ENCODE measurements at regions not wholly inside any gene's neighbourhood (a gene's known extent, or its start where the extent isn't known, plus 50 kb on each side); places are given as distances from the start of the nearest gene placed in this dataset.
"Not testable (repeated sequence)": the region's sequence is repeated elsewhere in the genome, so short reads cannot be mapped to it uniquely, and the experiment has no call there.

DNA sequence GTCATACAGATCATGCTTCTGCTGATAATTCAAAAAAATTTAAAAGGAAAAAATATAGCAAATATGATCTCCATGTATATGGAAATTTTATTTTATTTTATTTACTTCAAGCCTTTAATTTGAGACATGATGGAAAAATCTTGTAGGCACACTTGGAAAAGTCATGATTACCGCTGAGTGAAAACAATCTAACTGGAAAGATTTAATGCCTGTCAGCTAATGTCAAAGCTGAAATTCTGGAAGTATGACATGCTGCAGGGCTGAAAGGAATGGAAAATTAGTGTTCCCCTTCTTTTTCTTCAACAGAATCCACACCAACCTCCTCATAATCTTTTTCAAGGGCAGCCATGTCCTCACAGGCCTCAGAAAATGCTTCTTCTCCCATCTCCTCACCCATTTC is 58.2 kb downstream of the RPRM start:
- no peak for DNase-seq

DNA sequence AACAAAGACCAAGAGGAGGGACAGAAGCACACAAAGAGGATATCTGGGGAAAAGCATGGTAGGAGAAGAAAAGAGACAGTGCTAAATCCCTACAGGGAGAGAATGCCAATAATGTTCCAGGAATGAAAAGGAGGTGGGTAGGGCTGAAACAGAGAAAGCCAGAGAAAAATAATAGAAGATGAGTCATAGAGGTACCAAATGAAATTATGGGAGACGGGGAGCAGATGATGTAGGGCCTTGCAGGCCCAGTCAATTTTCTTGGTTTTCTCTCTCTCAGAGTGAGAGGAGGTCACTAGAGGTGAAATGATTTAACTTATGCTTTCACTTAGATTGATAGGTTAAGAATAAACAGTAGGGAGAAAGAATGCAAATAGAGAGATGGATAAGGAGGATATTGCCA is 61.5 kb downstream of the RPRM start:
- no peak for DNase-seq

DNA sequence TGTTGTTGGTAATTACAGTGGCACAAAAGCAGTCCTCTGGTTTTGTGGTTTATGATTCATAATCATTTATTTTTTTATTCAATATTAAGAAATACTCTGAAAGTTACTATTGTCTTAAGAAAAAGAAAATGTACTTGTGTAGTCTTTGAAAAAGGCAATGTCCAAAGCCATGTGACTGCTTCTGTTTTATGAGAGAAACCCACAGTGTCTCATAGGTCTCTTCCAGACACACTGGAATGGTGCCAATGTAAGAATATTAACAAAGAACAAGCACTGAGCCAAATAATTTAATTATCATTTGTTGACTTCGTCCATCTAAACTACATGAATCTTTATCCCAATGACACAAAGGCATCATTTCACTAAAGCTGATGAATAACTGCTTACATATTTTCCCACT is 62.5 kb downstream of the RPRM start:
- no peak for DNase-seq

DNA sequence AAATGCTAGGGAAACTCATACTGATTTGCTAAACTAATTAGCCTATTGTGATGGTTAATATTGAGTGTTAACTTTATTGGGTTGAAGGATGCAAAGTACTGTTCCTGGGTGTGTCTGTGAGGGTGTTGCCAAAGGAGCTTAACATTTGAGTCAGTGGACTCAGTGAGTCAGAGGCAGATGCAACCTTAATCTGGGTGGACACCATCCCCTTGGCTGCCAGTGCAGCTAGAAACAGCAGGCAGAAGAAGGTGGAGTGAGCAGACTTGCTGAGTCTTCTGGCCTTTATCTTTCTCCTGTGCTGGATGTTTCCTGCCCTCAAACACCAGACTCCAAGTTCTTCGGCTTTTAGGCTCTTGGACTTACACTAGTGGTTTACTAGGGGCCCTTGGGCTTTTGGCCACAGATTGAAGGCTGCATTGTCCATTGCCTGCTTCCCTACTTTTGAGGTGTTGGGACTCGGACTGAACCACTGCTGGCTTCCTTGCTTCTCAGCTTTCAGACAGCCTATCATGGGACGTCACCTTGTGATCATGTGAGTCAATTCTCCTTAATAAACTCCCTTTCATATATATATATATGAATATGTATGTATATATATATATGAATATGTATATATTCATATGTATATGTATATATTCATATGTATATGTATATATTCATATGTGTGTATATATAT is 69.7 kb downstream of the RPRM start:
- DNase-seq = no peak

DNA sequence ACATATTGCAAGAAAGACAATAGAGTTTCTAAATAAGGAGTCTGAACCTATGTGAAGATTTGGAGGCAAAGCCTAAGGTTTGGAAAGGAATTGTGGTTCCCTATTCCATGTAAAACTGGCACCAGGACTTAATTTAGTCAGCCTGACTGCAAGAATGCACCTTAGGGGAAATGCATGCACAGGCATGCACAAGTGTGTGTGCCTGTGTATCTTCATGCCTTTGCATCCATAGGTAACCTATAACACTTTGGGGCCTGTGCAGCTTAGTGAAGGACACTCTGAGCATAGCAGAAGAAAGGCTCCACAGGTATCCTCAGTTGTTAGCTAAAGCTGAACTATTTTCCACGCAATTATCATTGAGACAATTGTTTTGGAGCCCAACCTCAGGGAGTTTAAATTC is 73.4 kb downstream of the RPRM start:
- DNase-seq = no peak

DNA sequence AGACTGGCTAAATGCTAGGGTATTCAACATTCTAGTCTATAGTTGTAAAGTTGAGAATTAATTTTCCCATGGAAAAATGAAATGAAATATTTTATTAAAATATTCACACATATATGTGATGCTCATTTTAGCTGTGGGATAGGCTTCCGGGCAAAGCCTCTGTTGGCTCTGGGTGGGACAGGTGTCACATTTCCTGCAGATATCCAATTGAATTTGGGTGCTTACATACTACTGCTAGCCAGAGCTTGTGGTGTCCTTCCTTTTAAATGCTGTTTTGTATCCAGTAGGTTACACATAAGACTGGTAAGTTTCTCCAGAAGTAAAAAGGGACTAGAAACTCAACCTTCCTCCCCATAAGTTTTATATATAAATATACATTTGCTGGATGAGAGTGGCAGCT is 73.8 kb downstream of the RPRM start:
- no peak for DNase-seq

DNA sequence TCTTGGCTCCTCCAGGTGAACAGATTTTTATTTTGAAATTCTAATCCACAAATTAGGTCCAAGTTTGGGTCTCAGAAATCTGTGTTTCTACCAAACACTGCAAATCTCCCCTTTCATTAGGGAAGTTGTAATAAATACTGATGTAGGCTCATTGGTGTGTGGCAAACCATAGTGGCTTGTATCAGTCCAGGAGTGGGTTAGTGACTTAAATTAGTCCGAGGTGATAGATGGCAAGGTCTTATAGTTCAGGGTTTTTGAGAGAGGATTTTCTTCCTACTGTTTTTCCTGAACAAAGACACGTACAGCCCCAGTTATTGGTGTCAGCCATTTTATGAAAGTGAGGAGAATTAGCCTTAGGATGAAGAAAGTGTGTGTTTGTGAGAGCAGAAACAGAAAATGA is 74.6 kb downstream of the RPRM start:
- no peak for DNase-seq

DNA sequence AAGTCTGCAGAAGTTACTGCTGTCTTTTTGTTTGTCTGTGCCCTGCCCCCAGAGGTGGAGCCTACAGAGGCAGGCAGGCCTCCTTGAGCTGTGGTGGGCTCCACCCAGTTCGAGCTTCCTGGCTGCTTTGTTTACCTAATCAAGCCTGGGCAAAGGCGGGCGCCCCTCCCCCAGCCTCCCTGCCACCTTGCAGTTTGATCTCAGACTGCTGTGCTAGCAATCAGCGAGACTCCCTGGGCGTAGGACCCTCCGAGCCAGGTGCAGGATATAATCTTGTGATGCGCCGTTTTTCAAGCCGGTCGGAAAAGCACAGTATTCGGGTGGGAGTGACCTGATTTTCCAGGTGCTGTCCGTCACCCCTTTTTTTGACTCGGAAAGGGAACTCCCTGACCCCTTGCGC is 75.2 kb downstream of the RPRM start:
- DNase-seq = not testable (repeated sequence)

DNA sequence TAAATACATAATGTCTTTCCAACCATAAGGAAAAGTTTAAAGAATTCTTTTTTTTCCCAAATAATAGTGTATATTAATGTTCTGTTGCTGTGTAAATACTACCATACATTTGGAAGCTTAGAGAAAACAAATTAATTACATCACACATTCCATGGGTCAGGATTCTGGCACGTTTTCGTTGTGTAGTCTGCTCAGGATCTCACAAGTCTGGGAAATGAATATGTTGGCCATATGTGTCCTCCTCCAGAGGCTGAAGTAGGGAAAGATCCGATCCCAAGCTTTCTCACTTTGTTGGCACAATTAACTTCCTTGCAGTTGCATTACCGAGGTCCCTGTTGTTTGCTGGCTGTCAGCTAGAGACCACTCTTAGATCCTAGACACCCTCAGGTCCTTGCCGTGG is 83.9 kb downstream of the RPRM start:
- DNase-seq = no peak

DNA sequence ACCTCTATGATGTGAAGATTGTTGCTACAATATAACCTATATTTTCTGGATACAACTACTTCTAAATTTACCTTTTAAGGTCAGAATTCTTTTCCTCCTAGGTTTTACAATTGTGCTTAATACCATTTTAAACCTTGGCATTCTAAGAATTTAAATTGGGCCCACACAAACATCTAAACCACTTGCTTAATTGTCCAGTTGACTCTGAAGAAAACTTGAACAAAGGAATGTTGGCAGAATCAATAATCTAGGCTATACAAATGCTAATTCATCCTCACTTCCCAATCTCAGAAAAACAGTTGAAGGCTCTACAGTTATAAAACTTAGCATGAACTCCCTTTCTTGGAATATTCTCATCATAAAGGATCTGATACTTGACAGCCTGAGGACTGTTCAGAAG is 84.3 kb downstream of the RPRM start:
- DNase-seq = no peak

DNA sequence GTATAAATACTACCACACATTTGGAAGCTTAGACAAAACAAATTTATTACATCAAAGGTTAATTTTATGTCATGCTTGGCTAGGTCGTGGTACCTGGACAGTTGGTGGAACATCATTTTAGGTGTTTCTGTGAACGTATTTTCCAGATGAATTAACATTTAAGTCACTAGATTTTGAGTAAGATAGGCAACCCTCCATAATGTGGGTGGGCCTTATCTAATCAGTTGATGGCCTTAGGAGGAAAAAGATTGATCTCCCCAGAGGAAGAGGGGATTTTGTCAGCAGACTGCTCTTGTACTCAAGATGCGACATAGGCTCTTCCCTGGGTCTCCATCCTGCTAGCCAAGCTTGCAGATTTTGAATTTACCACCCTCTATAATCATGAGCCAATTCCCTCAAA is 85.0 kb downstream of the RPRM start:
- DNase-seq = no peak

DNA sequence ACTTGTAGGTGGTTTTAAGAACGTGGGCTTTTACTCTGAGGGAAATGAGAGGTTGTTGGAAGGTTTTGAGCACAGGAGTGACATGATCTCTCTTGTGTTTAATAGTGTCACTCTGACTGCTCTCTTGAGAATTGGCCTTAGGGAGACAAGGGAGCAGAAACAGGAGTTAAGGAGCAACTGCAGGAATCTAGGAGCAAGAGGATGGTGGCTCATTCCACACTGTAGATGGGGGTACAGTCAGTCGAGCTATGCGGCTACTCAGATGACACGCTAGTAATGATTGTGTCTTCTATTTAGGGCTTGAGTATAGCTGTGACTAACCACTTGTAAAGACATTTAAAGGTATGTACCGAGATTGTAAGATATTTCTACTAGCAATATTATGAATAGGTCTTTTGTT is 87.4 kb downstream of the RPRM start:
- DNase-seq = no peak

DNA sequence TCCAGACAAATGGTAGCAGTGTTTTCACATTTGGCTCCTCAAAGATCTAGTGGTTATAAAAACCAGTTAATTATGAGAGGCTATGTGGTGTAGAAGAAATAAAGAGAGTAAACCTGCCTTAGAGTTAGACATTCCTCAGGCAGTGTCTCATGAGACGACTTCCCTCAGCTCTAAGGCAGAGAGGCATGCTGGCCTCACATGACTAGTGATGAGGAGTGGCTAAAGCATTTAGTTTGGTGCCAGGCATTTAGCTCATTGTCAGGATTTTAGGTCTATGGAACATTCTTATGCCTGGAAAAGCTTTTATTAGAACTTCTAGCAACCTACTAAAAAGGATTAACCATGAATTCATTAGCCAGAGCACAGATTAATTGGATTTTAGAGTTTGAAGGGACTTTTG is 90.3 kb downstream of the RPRM start:
- no peak for DNase-seq

DNA sequence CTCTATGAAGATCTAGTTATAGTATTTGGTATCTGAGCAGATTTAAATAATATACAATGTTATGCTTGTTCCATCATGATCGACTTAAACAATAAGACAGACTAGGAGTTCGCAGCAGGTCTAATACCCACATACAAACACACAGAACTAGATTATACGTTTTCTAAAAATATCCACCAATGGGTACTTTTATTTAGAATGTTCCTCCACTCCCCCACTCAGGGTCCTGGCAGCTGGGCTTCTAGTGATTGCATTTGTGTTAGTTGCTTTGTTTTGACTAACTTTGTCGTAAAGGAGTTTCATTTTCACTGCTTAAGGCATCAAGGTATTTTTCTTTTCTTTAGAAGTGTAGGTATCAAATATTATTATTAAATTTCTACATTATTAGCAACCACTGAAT is 91.4 kb downstream of the RPRM start:
- no peak for DNase-seq

DNA sequence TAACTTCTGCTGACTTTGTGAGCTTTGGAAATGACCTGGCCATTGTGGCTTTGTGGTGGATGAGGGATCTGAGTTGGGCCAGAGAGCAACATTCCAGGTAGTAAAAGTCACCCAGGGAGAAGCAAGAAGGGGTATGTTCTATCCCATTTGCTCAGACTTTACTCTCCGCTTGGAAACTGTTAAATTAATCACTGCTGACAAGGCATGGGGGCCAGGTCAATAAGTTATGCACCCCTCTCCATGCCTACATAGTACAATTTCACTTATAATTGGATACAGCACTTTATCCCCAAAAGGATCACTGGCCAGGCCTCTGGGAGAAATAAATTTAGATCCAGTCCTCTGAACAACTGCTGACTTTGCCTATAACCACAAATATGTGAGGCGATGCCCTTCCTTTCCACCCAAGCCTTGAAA is 92.1 kb downstream of the RPRM start:
- no peak for DNase-seq

DNA sequence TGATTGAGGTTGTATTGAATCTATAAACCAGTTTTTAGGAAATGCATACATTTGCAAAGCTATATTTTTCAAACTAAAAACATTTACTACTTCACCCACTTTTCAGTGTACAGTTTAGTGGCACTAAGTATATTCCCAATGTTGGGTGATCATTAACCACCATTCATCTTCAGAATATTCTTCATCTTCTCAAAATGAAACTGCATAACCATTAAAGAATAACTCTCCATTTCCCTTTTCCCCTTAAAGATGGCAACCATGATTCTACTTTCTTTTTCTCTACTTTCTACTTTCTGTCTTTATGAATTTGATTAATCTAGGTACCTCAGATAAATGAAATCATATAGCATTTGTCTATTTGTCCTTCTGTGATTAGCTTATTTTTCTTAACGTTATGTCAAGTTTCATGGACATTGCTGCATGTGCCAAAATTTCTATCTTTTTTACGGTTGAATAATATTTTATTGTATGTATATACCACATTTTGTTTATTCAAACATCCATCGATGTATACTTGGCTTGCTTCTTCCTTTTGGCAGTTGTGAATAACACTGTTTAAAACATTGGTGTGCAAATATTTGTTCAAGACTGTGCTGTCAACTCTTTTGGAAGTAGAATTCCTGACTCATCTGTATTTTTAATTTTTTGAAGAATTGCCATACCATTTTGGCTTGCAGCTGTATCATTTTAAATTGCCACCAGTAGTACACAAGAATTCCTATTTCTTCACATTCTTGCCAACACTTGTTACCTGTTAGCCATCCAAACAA is 104.9 kb downstream of the RPRM start:
- DNase-seq = no peak

DNA sequence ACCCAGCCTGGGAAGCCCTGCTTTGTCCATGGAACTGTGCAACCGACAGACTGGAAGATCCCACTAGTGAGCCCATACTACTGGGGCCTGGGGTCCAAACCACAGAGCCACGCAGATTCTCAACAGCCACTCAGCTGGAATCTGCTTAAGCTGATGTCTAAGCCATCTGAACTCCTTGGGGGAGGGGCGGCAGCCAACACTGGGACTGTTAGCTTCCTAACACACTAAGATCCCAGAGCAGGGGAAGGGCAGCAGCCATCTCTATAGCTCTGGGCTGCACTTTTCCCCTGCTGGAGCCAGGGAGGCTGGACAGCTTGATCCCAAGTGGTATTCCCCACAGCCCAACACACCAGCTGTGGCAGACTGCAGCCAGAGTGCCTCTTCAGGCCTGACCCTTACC is 118.3 kb downstream of the RPRM start:
- DNase-seq = no peak

DNA sequence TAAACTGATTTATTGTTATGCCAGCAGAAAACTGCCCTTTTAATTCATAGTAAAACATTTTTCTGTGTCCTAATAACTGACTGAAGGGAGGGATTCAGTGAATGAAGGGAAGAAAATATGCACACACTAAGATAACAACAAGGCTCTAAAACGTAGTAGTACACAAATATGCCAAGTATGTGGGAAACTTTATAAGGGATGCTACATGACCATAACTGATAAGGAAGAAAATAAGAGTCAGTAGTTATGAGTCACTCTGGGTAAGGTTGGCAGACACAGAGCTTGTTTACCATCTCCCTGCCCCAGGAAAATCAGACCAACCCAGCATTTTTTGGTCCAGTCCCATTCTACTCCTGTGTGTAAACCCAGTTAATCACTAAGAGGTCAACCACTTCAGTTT is 124.2 kb downstream of the RPRM start:
- no peak for DNase-seq

DNA sequence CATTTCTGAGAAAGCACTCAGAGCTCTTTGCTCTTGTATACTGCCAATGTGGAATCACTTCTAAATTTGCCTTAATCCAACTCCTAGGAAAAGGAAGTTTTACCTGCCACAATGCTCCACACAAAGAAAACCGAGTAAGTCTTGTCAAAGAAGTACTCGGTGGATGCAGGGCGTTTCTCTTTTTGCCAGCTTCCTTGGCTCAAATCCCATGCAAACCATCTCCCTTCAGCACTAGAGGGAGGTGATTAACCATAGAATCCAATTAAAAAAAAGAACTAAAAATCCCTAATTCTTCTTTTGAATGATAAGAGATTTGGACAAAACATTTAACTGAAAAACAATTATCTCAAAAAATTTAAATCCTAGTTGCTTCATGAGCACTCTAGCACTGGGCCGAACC is 129.0 kb downstream of the RPRM start:
- DNase-seq = no peak

DNA sequence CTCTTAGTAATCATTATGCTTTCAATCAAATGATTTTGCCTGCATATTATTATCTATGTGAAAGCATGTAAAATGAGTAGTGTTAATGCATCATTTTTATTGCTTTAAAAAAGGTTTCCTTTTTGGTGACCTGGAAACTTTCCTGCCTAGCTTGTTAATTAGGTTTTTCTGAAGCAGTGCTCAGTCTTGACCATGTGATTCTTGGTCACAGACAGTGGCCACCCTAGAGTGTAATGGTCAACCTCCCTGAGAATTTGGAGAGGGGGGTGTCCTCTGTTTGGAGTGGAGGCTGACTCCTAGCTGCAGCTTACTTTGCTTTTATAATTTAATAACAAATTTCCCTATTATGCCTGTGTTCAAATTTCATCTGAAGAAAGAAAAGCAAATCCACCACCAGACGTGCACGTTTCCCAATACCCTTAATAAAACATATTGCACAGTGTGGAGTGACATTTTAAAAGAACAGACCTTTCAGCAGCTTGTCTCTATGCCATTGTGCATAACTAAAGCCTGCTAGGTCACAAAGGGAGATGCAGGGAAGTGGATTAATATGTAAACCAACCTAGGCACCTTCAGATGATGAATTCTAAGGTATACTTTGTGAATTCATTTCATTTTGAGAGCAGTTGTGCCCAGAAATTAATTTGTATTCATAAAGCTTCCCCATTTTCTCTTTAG is 130.6 kb downstream of the RPRM start:
- no peak for DNase-seq

DNA sequence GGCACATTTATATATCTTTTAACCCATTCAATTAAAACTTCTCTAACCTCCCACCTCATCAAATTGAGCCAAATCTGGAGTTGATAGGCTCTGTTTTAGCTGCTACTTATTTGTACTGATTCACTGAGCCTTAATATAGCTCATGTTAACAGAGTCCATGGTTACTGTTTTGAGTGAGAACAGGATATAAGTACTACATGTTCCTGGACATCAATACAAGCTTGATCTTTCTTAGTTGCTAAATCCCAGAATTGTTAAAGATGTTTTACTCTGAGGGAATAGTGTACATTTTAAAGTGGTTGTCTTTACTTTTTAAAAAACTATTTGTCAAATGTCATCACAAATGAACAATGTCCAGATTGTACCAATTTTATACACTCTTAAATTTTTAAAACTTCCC is 157.7 kb downstream of the RPRM start:
- no peak for DNase-seq

DNA sequence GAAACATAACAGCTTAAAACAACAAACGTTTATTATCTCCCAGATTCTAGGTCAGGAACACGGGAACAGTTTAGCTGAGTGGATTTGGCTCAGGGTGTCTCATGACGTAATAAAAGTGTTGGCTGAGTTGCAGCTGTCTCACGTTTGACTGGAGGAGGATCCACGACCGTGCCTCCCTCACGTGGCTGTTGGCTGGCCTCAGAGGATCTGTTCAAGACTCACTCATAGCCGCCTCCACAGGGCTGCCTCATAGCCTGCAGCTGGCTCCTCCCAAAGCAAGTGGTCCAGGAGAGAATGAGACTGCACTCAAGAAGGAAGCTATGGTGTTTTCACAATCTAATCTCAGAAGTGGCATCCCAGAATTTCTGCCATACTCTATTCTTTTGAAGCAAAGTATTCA is 167.1 kb downstream of the RPRM start:
- DNase-seq = no peak

DNA sequence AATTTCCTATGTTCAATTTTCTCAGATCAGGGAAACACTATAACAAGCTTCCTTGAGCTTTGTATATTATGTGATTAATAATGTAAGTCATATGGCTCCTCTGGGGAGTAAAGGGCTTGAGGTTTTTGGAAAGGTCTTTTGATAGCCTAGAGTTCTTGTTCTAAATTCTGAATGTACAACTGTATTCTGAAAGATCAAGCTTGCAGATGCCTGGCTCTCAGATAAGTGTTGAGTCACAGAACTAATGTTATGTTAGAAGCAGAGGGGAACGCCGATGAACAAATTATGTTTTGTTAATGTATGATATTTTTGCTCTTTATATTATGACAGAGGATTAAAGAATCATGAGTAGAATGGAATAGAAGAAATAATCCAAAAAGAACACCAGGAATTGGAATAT is 170.1 kb downstream of the RPRM start:
- DNase-seq = no peak

DNA sequence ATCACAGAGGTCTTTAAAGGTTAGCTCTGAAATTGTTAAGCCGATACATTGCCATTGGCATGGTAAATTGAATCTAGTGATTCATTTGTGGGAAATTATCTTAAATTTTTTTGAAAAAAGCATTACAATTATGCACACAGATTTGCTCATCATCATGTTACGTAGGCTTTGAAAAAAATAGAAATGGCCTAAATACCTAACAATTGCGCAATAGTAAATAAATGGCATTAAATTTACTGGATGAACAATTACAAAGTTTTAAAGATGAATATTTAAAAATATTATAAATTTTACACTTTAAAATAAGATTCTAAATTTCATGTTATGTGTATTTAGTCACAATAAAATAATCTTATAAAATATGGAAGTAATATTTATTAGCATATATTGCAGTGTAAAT is 171.3 kb downstream of the RPRM start:
- no peak for DNase-seq
